ENCODE measurements at regions not wholly inside any gene's neighbourhood (a gene's known extent, or its start where the extent isn't known, plus 50 kb on each side); places are given as distances from the start of the nearest gene placed in this dataset.
"Not testable (repeated sequence)": the region's sequence is repeated elsewhere in the genome, so short reads cannot be mapped to it uniquely, and the experiment has no call there.

DNA sequence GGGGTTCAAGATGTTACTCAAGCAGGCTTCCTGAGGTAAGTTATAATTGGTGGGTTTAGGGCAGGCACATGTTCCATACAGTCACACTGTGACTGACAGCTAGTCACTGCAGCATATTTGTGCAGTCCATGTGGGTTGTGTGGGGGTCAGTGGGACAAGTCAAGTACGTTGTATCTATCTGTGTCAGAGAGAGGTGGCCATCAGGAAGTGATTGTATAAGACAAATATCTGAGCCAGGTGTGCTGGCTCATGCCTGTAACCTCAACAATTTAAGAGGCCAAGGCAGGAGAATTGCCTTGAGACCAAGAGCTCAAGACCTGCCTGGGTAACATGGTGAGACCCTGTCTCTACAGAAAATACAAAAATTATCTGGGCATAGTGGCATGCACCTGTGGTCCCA, 509.3 kb downstream of the CENPC start:
- DNase-seq: no peak

DNA sequence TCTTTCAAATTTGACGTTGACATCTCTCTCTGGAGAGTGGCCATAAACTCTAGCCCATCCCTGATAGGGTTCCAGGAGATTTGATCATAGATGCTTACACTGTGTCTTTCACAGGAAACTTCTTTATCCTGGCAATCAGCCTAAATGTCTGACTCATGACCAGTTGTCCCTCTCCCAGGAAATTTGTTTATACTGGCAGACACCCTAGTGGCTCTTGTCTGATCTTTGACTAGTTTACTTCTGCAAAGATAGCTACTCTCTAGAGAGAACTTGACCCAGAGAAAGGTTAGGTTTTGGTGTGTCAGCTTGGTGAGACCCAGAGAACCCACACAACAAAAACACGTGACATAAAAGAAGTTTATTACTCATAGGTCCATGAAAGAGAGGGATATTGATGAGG, 509.8 kb downstream of the CENPC start:
- DNase-seq: peak; percentile 51

DNA sequence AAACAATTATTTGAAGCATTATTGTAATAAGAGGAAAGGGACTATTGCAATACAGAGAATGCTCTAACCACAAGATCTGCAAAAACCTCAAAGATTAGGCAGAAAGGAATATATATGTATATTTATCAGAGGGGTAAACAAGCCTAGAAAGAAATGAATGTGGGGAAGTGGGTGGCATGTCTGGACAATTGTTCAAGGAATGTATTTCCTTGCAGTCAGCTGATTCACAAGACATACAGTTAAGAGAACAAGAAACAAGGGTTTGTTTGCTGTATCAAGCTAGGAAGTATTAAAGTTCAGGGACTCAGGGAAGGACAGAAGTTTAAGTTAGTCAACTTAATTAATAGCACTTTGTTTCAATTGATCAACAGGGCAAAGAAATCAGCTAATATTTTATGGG, 514.7 kb downstream of the CENPC start:
- DNase-seq: no peak

DNA sequence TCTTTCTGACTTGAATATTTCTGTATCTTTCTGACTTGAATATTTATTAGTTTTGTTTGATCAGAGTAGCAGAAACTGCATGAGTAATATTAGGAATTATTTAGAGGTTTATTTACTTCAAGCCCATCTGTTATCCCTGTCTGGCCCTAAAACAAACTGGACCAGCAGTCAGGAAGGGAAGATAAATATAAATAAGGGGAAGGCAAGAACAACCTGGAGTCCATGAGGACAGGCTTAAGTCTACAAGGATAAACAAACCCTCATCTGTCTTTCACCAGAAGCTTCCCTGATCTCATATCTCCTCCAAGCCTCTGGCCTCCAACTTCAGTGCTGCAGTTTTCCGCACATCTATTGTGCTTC, 524.9 kb downstream of the CENPC start:
- DNase-seq: no peak

DNA sequence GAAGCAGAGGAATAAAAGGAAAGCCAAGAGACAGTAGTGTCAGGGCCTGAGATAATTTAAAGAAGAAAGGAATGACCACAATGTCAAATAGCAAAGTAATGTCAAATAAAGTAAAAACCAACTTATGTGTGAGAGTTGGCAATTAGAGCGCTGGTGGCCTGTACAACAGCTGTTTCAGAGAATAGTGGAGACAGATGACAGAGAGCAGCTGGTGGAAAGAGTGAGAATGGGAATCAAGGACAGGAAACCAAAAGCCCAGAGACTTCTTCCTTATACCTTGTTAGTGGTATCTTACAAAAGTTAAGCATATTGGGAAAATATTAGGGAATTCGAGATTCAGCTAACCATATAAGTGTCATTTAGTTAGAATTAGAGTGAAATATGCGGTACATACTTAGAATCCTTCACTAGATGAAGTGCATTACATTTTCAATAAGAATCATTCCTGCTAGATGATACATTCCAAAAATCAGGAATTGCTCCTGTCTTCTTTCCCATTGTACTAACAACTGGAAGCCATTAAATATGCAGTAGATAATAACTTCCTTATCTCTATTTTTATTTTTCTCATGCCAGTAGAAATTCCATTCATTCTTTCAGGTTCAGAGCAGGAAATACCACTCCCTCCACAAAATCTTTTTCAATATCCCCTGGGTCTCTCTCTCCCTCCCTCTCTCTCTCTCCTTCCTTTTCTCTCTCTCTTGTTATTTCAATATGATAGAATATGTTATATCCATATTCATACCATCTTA, 525.4 kb downstream of the CENPC start:
- no peak for DNase-seq

DNA sequence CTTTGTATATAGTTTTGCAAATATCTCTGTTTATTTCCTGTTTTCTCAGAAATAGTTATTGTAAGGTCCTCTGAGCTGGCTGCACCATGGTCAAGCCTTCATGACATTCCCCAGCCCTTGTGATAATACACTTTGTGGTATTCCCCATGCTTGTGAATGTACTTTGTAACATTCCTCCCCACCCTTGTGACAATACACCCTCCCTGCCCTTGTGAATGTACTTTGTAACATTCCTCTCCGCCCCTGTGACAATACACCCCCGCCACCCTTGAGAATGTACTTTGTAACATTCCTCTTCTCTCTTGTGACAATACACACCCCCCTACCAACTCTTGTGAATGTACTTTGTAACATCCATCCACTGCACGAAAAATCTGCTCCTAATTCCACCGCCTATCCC, 530.7 kb downstream of the CENPC start:
- no peak for DNase-seq

DNA sequence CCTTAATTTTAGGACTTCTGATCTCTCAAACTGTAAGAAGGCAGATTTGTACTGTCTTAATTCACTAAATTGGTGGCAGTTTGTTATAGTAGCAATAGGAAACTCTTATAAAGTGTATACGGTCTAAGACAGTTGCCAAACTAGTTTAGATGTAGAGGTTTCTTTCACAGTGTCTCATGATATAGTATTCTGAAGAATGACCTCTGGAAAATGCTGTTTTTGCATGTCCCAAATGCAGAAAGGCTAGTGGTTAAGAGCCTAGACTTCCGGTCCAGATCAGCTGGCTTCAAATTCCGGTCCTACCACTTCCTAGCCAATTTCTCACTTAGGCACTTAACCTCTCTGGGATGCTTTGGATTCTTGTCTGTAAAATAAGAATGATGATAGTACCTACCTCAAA, 538.5 kb downstream of the CENPC start:
- DNase-seq: no peak

DNA sequence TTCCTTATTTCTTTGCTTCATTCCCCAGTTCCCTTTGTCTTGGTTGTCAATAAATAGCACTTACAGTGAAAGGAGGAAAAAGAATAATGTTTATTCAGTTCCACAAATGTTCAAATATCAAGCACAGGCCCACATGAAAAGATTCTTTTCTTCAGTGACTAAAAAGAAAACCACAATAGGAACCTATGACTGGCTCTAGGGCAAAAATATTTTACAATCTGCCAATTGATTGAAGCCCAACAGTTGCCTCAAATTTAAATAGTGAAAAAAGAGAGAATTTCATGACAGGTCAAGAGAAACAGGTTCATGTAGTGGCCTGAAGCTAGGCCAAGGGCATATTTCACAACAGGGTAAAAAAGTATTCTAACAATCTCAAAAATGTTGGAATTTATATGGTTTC, 553.8 kb downstream of the CENPC start:
- DNase-seq: no peak

DNA sequence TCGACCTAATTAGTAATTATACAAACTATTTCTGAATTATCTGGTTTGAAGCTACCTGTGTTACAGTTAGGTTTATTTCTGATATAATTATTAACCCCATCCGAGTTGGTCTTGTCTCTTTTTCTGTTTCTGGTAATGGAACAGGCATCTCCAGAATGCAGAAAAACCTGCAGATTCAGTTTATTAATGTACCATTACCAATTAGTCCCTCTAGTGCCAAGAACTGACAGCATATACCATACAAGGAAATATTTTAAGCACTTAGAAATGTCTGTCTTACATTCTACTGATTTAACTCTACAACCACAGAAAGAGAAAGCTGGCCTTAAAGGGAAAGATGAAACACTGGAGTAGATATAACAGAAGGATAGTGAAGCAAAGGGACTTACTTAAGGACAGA, 570.6 kb downstream of the CENPC start:
- no peak for DNase-seq

DNA sequence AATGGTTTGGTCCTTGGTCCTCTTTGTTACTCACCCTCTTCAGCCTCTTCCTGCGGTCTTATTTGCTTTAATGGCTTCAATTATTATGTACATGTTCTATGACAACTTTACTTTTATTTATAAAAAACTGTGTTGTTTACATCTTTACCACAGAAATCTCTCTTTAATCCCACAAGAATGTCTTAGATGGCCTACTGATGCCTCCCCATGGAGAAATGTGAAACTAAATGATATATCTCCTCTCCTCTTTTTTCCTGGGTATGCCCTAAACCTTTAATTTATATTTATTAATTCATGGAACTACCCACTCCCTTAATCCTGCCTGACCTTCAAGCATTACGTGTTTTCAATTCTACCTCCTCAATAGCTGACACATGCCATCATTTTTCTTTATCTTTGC, 573.2 kb downstream of the CENPC start:
- DNase-seq: no peak

DNA sequence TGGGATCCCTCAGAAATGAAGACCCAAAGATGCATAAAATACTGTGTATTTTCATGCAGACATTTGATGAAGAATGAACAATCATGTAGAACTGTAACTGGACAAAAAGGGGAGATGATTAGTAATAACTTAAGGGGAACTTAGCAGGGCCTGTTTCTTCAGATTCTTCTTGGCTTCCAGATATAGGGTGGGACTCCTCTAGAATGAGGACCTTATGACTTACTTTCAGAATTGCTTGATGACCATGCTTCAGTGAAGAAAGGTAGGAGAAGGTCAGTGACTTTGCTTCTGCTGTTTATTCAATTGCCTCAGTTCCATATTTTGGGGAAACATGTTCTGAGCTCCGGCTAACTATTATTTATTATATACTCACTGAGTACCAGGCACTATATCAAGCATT, 580.8 kb downstream of the CENPC start:
- no peak for DNase-seq

DNA sequence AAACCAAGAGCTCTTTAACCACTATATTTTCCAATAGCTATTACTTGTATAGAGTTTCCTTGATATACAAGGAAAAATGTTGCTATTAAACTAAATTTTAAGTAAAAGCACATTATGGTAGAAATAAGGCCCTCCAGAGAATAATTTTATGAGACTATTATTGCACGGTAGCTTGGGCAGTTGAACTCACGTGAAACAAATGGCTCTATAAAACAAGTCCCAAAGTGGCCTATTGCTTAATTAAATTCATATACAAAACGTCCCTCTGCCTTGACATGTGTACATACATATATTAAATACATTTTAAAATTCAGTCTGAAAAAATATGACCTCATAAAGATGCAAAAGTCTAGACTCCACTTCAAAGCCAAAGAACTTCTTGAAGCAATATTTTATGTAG, 582.2 kb downstream of the CENPC start:
- DNase-seq: no peak

DNA sequence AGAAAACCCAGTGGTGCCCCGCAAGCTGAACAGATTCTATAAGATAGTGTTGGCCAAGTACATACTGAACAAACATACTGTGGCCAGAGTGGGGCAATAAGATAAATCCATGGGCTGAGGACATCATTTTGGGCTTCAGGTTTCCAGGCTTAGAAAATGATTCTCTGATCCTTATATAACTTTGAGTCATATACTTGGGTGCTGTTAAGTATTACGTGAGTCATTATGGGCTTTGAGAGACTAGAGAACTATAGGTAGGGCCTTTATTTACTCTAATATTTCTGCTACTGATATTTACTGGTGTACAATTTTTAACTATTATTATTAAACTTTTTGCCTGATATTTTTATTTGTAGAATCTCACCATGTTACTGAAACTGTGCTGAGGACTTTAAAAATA, 586.1 kb downstream of the CENPC start:
- DNase-seq: no peak

DNA sequence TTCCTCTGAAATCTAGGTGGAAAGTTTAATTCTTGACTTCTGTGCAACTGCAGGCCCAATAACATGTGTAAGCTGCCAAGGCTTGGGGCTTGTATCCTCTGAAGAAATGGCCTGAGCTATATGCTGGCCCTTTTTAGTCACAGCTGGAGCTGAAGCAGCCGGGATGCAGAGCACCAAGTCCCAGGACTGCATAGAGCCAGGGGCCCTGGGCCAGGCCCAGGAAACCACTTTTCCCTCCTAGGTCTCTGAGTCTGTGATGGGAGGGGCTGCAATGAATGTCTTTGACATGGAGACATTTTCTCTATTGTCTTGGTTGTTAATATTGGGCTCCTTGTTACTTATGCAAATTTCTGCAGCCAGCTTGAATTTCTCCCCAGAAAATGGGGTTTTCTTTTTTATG, 588.5 kb downstream of the CENPC start:
- no peak for DNase-seq

DNA sequence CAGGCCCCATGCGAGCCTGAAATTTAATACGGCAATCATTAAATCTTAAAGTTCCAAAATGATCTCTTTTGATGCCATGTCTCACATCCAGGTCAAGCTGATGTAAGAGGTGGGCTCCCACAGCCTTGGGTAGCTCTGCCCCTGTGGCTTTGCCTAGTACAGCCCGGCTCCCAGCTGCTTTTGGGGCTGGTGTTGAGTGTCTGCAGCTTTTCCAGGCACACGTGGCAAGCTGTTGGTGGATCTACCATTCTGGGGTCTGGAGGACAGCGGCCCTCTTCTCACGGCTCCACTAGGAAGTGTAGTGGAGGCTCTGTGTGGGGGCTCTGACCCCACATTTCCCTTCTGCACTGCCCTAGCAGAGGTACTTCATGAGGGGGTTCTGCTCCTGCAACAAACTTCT, 588.9 kb downstream of the CENPC start:
- no peak for DNase-seq

DNA sequence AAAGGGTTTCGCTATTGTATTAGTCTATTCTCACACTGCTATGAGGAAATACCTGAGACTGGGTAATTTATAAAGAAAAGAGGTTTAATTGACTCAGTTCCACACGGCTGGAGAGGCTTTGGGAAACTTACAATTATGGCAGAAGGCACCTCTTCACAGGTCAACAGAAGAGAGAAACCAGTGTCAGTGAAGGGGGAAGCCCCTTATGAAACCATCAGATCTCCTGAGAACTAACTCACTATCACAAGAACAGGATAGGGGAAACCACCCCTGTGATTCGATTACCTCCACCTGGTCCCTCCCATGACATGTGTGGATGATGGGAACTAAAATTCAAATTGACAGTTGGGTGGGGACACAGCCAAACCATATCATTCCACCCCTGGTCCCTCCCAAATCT, 589.5 kb downstream of the CENPC start:
- DNase-seq: no peak

DNA sequence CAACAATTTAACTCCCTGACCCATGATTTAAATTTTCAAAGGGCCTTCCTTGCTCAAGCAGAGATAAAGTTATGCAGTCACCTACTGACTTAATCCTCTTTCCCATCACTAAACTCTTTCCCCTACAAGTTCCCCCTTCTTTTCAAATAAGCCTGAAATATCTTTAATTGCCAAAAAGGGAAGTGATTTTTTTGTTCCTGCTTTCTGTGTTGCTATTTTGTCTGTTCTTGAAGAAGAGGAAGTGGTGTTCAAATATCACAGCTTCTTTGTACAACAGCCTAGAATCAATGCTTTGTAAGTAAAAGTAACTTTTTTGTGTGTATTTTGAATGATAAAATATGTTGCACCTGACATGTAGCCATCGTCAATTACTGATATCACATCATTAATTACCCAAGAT, 595.9 kb downstream of the CENPC start:
- no peak for DNase-seq

DNA sequence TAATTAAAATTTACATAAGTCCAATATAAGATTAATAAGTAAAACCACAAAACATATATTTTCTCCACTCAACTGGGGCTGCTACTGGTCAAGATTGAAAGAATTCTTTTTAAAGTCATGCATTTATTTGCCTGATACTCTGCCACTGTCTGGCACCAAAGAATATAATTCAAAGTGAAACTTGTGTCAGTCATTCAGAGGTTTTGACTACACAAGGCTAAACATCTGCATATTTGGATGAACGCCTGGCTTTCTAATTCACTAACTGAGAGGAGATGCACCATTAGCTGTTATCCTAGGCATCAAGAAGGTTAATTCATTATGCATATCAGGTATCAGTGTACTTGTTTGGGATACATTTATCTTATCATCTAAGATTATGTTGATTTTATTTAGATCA, 598.5 kb downstream of the CENPC start:
- DNase-seq: no peak

DNA sequence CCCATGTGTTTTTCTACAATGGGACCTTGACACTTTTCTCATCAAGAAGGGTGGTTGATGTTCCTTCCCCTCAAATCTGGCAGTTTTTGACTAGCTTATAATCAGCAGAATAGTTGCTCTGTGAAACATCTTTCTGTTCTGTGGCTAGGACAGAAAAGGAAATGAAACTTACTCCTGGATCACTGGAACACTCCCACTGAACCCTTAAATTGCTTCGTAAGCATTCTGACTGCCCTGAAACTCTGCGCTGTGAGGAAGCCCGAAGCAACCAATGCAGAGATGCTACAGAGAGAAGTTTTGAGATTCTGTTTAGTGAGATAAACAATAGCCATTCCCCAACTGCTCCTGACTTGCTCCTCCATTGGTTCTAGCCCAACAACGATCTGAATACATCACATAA, 602.2 kb downstream of the CENPC start:
- no peak for DNase-seq

DNA sequence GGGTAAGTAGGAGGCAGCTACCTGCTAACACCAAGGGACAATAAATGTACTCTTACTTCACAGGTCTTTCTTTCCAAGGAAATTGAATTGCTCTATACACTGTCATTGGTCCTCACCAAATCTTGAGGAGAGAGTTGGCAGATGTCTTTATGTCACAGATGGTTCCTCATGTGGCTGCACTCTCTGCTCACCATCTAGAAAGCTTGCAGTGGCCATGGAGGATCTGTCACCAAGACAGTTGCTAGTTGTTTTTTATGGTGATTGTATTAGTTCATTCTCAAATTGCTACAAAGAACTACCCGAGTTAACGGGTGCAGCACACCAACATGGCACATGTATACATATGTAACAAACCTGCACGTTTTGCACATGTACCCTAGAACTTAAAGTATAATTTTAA, 613.3 kb downstream of the CENPC start:
- DNase-seq: not testable (repeated sequence)

DNA sequence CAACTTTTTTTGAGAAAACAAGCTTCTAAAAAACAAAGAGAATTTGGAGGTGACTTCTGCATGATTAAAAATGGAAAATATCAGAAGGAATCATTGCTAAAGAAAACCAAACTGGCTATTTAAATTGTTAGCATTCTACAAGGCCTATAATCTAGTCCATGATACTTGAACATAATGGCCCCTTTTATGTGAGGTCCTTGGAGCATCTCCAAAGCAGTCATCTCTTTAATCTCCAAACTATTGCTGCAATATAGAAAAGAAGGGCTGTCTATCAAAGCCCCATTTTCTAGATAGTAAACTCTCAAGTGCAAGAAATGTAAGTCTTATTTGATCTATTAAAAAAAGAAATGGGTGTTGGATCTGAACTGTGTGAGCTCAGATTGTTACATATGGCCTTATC, 615.1 kb downstream of the CENPC start:
- no peak for DNase-seq

DNA sequence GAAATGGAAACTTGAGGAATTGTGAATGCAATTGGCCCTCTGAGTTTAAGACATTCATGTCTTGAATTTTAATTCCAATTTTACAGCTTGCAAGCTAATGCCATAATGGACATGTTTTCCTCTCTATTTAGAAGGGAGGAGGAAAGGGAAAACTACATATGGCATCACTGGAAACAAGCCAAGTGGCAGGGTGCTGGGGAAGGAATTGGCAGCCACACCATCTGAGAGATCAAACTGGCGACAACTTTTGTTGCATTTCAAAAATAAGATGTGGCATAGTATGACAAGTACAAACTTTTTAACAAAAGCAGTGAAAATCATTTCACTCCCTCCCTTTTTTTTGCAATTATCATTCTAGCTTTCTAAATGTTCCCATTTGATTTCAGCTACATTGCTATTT, 615.6 kb downstream of the CENPC start:
- DNase-seq: no peak

DNA sequence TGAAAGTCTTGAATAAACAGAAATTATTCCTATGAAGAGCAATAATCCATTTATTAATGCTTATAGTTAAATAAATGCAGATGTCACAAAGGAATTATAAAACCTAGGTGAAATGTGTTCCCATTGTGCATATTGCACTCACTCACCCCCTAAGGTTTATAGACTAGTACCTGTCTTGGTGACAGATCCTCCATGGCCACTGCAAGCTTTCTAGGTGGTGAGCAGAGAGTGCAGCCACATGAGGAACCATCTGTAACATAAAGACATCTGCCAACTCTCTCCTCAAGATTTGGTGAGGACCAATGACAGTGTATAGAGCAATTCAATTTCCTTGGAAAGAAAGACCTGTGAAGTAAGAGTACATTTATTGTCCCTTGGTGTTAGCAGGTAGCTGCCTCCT, 616.4 kb downstream of the CENPC start:
- DNase-seq: not testable (repeated sequence)

DNA sequence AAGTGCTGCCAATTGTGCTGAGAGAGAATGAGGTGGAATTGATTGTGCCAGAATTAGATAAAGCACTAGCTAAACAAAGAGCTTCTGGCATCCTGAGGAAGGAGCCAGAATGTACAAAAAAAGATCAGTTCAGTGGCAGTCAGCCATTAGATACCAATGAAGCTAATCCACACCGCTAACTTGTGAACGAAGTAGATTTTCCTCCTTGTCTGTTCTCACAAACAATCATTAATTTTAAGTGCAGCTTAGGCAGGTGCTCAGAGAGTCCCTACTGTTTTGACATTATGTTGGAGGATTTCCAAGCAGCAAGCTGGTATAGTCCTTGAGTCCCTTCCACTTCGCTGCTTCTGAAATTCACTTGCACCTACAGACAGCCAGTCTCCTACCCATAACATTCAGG, 617.4 kb downstream of the CENPC start:
- DNase-seq: peak; percentile 65

DNA sequence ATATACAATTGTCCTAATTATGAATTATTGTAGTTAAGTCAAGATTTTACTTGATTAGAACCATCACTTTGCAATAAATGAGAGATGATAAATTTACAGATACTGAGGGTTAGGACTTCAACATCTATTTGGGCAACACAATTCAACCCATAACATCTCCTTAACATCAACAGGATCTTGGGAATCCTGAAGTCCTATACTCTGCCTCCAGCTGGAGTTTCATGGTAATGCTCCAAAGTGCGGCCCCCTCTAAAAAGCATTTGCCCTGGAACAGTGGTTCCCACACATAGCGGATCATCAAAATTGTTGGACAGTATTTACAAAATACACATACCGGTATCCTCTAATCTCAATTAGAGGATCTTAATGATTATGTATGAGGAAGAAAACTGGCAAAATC, 618.6 kb downstream of the CENPC start:
- DNase-seq: no peak
